Esophagus (tissue), 2 donors: ENCODE measurements at regions not wholly inside any gene's neighbourhood (a gene's known extent, or its start where the extent isn't known, plus 50 kb on each side); places are given as distances from the start of the nearest gene placed in this dataset.

ENCODE experiments used
- H3K27ac ChIP-seq, 2 donors: one replicate each; pipeline ENCODE4 v1.5.1; 2013; ENCODE audit warnings: low read depth in 2 of 2, mild to moderate bottlenecking in 2 of 2, inconsistent platforms in 1 of 2, low read length in 1 of 2, moderate library complexity in 1 of 2
- H3K27me3 ChIP-seq, 2 donors: one replicate each; pipeline ENCODE4 v1.6.1; 2013; ENCODE audit warnings: low read length in 2 of 2, control low read depth in 1 of 2, mild to moderate bottlenecking in 1 of 2; ENCODE audit not compliant: insufficient read depth in 2 of 2, control insufficient read depth in 1 of 2
- H3K36me3 ChIP-seq, 2 donors: one replicate each; pipeline ENCODE4 v1.6.1; 2013; ENCODE audit warnings: low read length in 1 of 2; ENCODE audit not compliant: control insufficient read depth in 2 of 2, insufficient read depth in 2 of 2
- H3K4me1 ChIP-seq, 2 donors: one replicate each; pipeline ENCODE4 v1.6.1; 2013; ENCODE audit warnings: low read length in 1 of 2; ENCODE audit not compliant: control insufficient read depth in 2 of 2, insufficient read depth in 2 of 2
- H3K4me3 ChIP-seq, 2 donors: one replicate each; pipeline ENCODE4 v1.5.1; 2013; ENCODE audit warnings: low read length in 2 of 2, mild to moderate bottlenecking in 2 of 2, low read depth in 1 of 2, moderate library complexity in 1 of 2
- H3K9me3 ChIP-seq, 2 donors: one replicate each; pipeline ENCODE4 v1.6.1; 2013; ENCODE audit warnings: mild to moderate bottlenecking in 2 of 2, low read depth in 1 of 2, low read length in 1 of 2, moderate library complexity in 1 of 2; ENCODE audit not compliant: control insufficient read depth in 2 of 2, insufficient read depth in 1 of 2
- WGBS, 2 donors: extraction: QIAGEN DNeasy Blood & Tissue Kit; methylation state at CpG; one replicate each; pipeline ENCODE4 v1.1.7; 2013; 5-methylcytosine and 5-hydroxymethylcytosine counted together
- donor health status: healthy with polysubstance abuse.
- donor health status: Bipolar disorder and iron deficiency.

DNA sequence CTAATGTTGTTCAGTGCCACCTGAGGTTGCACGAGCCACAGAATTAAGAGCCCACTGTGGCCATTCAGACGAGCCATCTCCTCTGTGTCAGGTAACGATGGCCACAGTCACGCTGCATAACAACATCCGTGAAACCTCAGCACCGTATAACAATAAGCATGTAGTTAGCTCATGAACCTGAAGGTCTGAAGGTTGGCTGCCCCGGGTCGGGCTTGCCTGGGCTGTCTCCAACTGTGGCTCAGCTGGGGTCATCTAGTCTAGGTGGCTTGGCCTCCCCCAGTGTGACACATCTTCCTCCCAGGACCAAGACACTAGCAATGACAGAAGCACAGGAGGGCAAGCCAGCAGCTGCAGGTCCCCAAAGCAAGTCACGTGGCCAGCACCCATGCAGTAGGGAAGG is 258.0 kb downstream of the GLI2 start:
- Histone ChIP-seq H3K4me3 (no peak overlapping the region), H3K9me3 (no peaks in the 10 kb centered on the region)
- WGBS, 2 donors: 80 to 82% methylated on average over 9 of the region's 9 CpGs

DNA sequence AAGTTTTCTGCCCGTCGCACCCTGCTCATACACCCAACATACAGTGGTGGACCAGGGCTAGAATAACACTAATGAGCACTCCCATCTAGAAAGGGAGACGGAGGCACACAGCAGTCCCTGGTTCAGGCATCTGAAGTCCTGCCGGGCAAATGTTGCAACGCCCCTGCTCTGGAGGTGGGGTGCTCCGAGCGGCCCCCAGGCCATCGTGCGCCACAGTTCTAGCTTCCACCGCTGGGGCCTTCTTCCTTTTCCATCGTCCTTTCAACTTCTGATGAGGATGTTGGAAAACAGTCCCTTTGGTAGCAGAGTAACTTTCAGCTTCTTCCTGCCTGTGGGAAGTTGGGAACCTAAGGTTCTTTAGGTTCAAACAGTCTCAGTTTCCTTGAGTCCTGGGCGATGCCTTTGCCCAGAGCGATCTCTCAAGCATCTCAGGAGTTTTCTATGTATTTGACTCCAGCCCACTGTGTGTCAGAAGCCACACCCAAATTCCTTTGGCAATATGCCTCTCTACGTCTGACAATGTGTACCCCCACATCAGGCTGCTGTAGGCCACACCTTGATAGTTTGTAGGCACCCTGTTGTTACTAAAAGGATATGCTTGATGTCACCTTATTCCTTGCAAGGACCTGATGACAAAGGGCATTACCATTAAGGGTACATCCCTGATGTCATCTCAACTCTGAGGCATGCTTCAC is 258.8 kb downstream of the GLI2 start:
- Histone ChIP-seq H3K9me3 (no peaks in the 10 kb centered on the region), H3K27me3 (no peaks in the 10 kb centered on the region), H3K36me3 (no peaks in the 10 kb centered on the region), H3K4me3 (no peak overlapping the region), H3K4me1 (no peaks in the 10 kb centered on the region), H3K27ac (no peak overlapping the region)
- 86 to 89% methylated on average over 14 of the region's 14 CpGs for WGBS, 2 donors

More for the DNA sequence above, 258.0 kb downstream of the GLI2 start:
- H3K27me3 ChIP-seq: no peaks in the 10 kb centered on the region
- H3K27ac ChIP-seq: no peak overlapping the region
- H3K4me1 ChIP-seq: no peaks in the 10 kb centered on the region
- H3K36me3 ChIP-seq: no peaks in the 10 kb centered on the region

DNA sequence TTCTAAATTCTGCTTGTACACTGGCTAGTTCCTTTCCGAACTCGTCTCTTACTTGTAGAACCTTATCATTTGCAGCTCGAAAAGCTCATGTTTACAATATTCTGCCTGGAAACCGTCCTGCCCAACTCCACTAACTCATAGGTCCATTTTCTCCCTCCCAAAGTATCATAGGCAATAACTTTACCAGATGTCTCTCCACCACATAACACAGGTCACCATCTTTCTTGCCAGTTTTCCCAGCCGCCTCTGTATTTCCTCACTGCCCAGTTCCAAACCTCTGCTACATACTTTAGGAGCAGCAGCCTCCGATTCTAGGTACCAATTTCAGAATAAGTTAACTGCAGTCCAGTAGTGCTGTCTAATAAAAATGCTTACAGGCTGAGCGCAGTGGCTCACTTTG is 259.5 kb downstream of the GLI2 start:
- H3K27ac ChIP-seq: no peak overlapping the region
- no peaks in the 10 kb centered on the region for H3K27me3 ChIP-seq
- no peaks in the 10 kb centered on the region for H3K4me1 ChIP-seq
- H3K9me3 ChIP-seq: no peaks in the 10 kb centered on the region
- no peak overlapping the region for H3K4me3 ChIP-seq
- WGBS, 2 donors: 88 to 90% methylated on average over 7 of the region's 7 CpGs
- no peaks in the 10 kb centered on the region for H3K36me3 ChIP-seq

DNA sequence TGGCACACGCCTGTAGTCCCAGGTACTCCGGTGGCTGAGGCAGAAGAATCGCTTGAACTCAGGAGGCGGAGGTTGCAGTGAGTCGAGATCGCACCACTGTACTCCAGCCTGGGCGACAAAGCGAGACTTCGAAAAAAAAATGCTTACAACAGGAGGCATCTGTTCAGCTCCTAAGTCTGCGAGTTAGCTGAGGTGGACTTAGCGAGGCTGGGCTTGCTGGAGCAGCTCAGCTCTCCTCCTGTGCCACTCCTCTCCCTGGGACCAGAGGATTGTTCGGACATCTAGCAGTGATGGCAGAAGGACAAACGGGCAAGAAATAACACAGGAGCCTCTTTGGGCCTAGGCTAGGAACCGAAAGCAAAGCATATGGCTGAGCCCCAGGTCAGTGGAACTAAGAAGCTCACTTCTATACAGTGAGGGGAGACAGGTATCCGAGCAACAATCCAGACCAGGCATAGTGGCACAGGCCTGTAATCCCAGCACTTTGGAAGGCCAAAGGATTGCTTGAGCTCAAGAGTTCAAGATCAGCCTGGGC is 260.1 kb downstream of the GLI2 start:
- Histone ChIP-seq H3K9me3 (no peaks in the 10 kb centered on the region), H3K36me3 (no peaks in the 10 kb centered on the region), H3K4me1 (no peaks in the 10 kb centered on the region), H3K27me3 (no peaks in the 10 kb centered on the region), H3K27ac (no peak overlapping the region), H3K4me3 (no peak overlapping the region)
- 95 to 97% methylated on average over 15 of the region's 15 CpGs for WGBS, 2 donors

DNA sequence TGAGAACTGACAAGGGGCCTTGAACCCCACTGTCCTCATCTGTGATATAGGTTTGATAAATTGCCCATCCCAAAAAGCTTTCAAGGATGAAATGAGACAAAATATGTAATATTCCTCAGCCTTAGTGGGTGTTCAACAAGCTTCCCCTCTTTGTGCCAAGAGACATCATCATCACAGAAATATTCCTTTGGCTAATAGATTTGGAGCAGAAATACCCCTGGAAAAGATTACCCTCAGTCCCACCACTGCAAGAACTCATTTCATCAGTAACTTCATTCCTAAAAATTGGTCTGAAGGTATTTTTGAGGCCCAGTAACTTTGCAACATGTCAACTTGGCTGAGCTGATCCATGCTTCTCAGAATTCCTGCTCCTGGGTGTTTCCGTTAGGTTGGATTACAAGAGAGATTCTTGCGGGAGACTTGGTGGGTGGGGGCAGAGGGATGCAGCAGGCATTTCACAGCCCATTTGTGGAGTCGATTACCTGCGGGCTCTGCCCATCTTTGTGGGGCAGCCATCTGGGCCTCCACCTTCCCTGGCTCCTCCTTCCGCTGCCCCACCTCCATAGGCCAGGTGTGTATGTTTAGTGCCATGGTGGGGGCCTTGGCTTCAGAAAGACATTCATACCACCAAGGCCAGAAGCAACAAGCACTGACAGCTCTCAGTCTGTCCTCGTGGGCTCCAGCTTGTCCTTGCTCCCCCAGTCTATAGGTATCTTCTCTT is 263.9 kb downstream of the GLI2 start:
- no peaks in the 10 kb centered on the region for H3K36me3 ChIP-seq
- 80 to 84% methylated on average over 6 of the region's 6 CpGs for WGBS, 2 donors
- H3K4me1 ChIP-seq: no peaks in the 10 kb centered on the region
- H3K9me3 ChIP-seq: no peaks in the 10 kb centered on the region
- H3K27me3 ChIP-seq: no peaks in the 10 kb centered on the region
- H3K4me3 ChIP-seq: no peak overlapping the region
- no peak overlapping the region for H3K27ac ChIP-seq

DNA sequence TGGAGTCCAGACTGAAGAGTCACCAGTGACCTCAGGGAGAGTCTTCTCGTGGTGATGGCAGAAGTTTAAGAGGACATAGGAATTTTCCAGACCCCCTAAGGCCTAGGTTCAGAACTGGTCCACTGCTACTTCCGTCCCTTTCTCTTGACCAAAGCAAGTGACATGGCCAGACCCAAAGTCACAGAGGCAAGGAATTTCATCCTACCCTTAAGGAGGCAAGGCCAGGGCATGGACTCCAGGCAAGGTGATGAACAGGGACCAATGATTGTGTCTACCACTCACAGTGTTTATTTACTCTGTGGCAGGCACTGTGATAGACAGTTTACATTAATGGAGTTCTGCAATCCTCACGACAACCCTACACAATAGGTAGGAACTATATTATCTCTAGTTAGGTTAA is 265.1 kb downstream of the GLI2 start:
- no peak overlapping the region for H3K4me3 ChIP-seq
- no peaks in the 10 kb centered on the region for H3K27me3 ChIP-seq
- H3K36me3 ChIP-seq: no peaks in the 10 kb centered on the region
- no peaks in the 10 kb centered on the region for H3K4me1 ChIP-seq
- H3K27ac ChIP-seq: no peak overlapping the region
- 81 to 84% methylated on average over 3 of the region's 3 CpGs for WGBS, 2 donors
- H3K9me3 ChIP-seq: no peaks in the 10 kb centered on the region

DNA sequence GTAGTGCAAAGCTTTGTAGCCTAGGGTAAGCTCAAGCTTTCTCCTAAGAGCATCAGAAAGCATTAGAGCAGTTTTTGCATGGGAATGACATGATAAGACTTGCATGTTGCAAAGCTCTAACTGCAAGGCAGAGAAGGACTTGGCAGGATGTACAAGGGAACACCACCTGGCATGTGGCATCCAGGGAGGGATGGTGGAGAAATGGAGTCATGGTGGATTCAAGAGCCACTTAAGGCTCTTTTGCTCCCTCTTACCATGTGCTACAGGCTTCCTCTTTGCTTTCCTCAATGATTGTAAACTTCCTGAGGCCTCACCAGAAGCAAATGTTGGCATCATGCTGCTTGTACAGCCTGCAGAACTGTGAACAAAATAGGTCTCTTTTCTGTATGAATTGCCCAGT is 266.0 kb downstream of the GLI2 start:
- no peaks in the 10 kb centered on the region for H3K9me3 ChIP-seq
- H3K36me3 ChIP-seq: no peaks in the 10 kb centered on the region
- H3K4me3 ChIP-seq: no peak overlapping the region
- no peaks in the 10 kb centered on the region for H3K27me3 ChIP-seq
- no peaks in the 10 kb centered on the region for H3K4me1 ChIP-seq
- no peak overlapping the region for H3K27ac ChIP-seq

DNA sequence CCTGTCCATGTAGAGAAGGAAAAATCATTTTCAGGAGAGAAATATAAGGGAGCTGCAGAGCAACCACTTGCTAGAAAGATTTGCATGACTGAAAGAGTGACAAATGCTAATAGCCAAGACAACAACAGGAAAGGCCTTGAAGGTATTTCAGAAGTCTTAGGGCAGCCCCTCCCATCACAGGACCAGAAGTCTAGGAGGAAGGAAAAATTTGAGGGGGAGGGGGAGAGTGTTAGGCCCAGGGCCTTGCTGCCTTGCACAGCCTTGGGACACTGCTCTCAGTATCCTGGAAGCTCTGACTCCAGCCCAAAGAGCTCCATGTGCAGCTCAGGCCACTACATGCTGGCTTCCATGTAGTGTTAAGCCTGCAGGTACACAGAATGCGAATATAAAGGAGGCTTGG is 266.9 kb downstream of the GLI2 start:
- Histone ChIP-seq H3K36me3 (no peaks in the 10 kb centered on the region), H3K4me3 (no peak overlapping the region), H3K27ac (no peak overlapping the region), H3K27me3 (no peaks in the 10 kb centered on the region), H3K4me1 (no peaks in the 10 kb centered on the region), H3K9me3 (no peaks in the 10 kb centered on the region)
- 0% methylated on average over 1 of the region's 1 CpG for WGBS, 2 donors

DNA sequence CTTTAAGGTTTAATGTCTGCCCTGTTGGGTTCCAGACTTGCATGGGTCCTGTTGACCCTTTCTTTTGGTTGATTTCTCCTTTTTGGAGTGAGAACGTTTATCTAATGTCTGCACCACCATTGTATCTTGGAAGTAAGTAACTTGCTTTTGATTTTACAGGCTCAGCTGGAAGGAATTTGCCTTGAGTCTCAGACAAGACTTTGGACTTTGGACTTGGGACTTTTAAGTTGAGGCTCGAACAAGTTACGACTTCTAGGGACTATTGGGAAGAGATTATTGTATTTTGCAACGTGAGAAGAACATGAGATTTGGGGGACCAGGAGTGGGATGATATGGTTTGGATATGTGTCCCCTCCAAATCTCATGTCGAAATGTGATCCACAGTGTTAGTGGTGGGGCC is 267.7 kb downstream of the GLI2 start:
- Histone ChIP-seq H3K27ac (no peak overlapping the region), H3K4me3 (no peak overlapping the region), H3K36me3 (no peaks in the 10 kb centered on the region), H3K4me1 (no peaks in the 10 kb centered on the region), H3K27me3 (no peaks in the 10 kb centered on the region), H3K9me3 (no peaks in the 10 kb centered on the region)
- 67 to 76% methylated on average over 5 of the region's 5 CpGs for WGBS, 2 donors

DNA sequence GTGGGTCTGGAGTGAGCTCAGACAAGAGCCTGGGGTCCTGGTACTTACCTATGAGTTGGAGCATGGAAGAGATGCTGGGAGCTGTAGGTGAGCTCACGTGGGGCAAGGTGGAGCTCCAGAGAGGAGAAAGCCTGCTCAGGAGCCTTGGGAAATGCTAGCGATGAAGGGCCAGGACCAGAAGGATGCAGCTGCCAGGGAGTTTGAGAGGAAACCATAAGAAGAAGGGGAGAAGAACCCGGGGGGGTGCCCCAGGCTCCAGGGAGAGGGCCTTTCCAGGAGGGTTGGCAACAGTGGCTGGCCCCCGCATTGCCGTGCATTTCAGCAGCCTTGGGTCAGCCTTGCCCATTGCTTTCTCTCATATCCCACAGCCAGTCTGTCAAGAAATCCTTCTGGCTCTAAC is 268.7 kb downstream of the GLI2 start:
- Histone ChIP-seq H3K27me3 (no peaks in the 10 kb centered on the region), H3K36me3 (no peaks in the 10 kb centered on the region), H3K4me3 (no peak overlapping the region), H3K4me1 (no peaks in the 10 kb centered on the region), H3K9me3 (no peaks in the 10 kb centered on the region), H3K27ac (no peak overlapping the region)
- 51 to 63% methylated on average over 5 of the region's 5 CpGs for WGBS, 2 donors
